ENCODE measurements at regions not wholly inside any gene's neighbourhood (a gene's known extent, or its start where the extent isn't known, plus 50 kb on each side); places are given as distances from the start of the nearest gene placed in this dataset.

- no peak overlapping the region for H3K4me2 ChIP-seq
- H3K9me2 ChIP-seq (replicated peaks; ENCODE audit: insufficient read depth) = no peaks in the 10 kb centered on the region
- DNase-seq (ENCODE audit: low spot score) = no peak
- no peaks in the 10 kb centered on the region for H3K36me3 ChIP-seq (replicated peaks; ENCODE audit: insufficient read depth, low read depth)
- H3K4me1 ChIP-seq (ENCODE audit: insufficient read depth) = peaks cover 6% of the 10 kb centered on the region
- H3K9me3 ChIP-seq (ENCODE audit: low read depth) = no peaks in the 10 kb centered on the region
- H3K27me3 ChIP-seq = no peaks in the 10 kb centered on the region
- TF ChIP-seq CTCF (IDR thresholded peaks at IDR 0.05; ENCODE audit: poor library complexity) (no peak), EZH2 (IDR thresholded peaks at IDR 0.05; ENCODE audit: borderline replicate concordance) (no peak), EZH2phosphoT487 (IDR thresholded peaks at IDR 0.05; ENCODE audit: low read depth, severe bottlenecking, unreplicated experiment) (no peak)
- H4K20me1 ChIP-seq (ENCODE audit: insufficient read depth, poor library complexity, severe bottlenecking) = no peaks in the 10 kb centered on the region
- no peaks in the 10 kb centered on the region for H3K79me2 ChIP-seq
- no peak overlapping the region for H2AFZ ChIP-seq
- H3K27ac ChIP-seq = no peak overlapping the region
- H3K4me3 ChIP-seq = no peak overlapping the region
- 94% methylated on average over 1 of the region's 1 CpG for WGBS (ENCODE audit: low lambda C conversion rate, missing lambda C conversion rate)
Measured at GRCh38 chr5:8824371-8824770, 721.5 kb downstream of the SEMA5A start.

- Histone ChIP-seq H3K9me3 (ENCODE audit: low read depth) (no peaks in the 10 kb centered on the region), H3K4me1 (ENCODE audit: insufficient read depth) (peaks cover 6% of the 10 kb centered on the region), H3K4me3 (no peak overlapping the region), H3K79me2 (no peaks in the 10 kb centered on the region), H2AFZ (no peak overlapping the region), H3K27ac (no peak overlapping the region), H3K4me2 (no peak overlapping the region), H3K27me3 (no peaks in the 10 kb centered on the region), H3K36me3 (replicated peaks; ENCODE audit: insufficient read depth, low read depth) (no peaks in the 10 kb centered on the region), H4K20me1 (ENCODE audit: insufficient read depth, poor library complexity, severe bottlenecking) (no peaks in the 10 kb centered on the region), H3K9me2 (replicated peaks; ENCODE audit: insufficient read depth) (no peaks in the 10 kb centered on the region)
- DNase-seq (ENCODE audit: low spot score) = no peak
- 80% methylated on average over 4 of the region's 4 CpGs for WGBS (ENCODE audit: low lambda C conversion rate, missing lambda C conversion rate)
- TF ChIP-seq CTCF (IDR thresholded peaks at IDR 0.05; ENCODE audit: poor library complexity) (no peak), EZH2 (IDR thresholded peaks at IDR 0.05; ENCODE audit: borderline replicate concordance) (no peak), EZH2phosphoT487 (IDR thresholded peaks at IDR 0.05; ENCODE audit: low read depth, severe bottlenecking, unreplicated experiment) (no peak)
Measured at GRCh38 chr5:8825139-8825757, 720.6 kb downstream of the SEMA5A start.

GRCh38 chr5:8826508-8826907 lies 719.4 kb downstream of the SEMA5A start:
- no peaks in the 10 kb centered on the region for H4K20me1 ChIP-seq (ENCODE audit: insufficient read depth, poor library complexity, severe bottlenecking)
- H3K4me1 ChIP-seq (ENCODE audit: insufficient read depth) = peaks cover 6% of the 10 kb centered on the region
- H3K9me3 ChIP-seq (ENCODE audit: low read depth) = no peaks in the 10 kb centered on the region
- no peak overlapping the region for H2AFZ ChIP-seq
- no peak for DNase-seq (ENCODE audit: low spot score)
- H3K36me3 ChIP-seq (replicated peaks; ENCODE audit: insufficient read depth, low read depth) = no peaks in the 10 kb centered on the region
- H3K79me2 ChIP-seq = no peaks in the 10 kb centered on the region
- peak overlapping the region; percentile 5 for H3K27ac ChIP-seq
- H3K9me2 ChIP-seq (replicated peaks; ENCODE audit: insufficient read depth) = no peaks in the 10 kb centered on the region
- 57% methylated on average over 2 of the region's 2 CpGs for WGBS (ENCODE audit: low lambda C conversion rate, missing lambda C conversion rate)
- H3K27me3 ChIP-seq = no peaks in the 10 kb centered on the region
- no peak overlapping the region for H3K4me3 ChIP-seq
- H3K4me2 ChIP-seq = no peak overlapping the region
- no peak for TF ChIP-seq EZH2 (IDR thresholded peaks at IDR 0.05; ENCODE audit: borderline replicate concordance)
- no peak for TF ChIP-seq EZH2phosphoT487 (IDR thresholded peaks at IDR 0.05; ENCODE audit: low read depth, severe bottlenecking, unreplicated experiment)
- TF ChIP-seq CTCF (IDR thresholded peaks at IDR 0.05; ENCODE audit: poor library complexity) = no peak
